ENCODE measurements at regions not wholly inside any gene's neighbourhood (a gene's known extent, or its start where the extent isn't known, plus 50 kb on each side); places are given as distances from the start of the nearest gene placed in this dataset.

GRCh38 chr2:237022533-237022932 lies 63.2 kb upstream of the COPS8 start:
- TF ChIP-seq POLR2A (IDR thresholded peaks at IDR 0.05) (no peak), POLR2AphosphoS5 (IDR thresholded peaks at IDR 0.05) (no peak)
